CD8-positive, alpha-beta memory T cell (primary cell): ENCODE measurements at regions not wholly inside any gene's neighbourhood (a gene's known extent, or its start where the extent isn't known, plus 50 kb on each side); places are given as distances from the start of the nearest gene placed in this dataset.
A peak's percentile ranks its signal among the peaks of the same experiment; 100 is the strongest.

ENCODE experiments used
- CTCF ChIA-PET: fragments of 350-600 bp; sonication (Branson Sonifier 250); formaldehyde crosslinking; loops from one replicate; lab custom pipeline; 2021; ENCODE audit warnings: antibody characterized with exemption; lab: Charles Lee
- POLR2A ChIA-PET: fragments of 350-600 bp; sonication (Branson Sonifier 250); formaldehyde crosslinking; loops from one replicate; lab custom pipeline; 2021; ENCODE audit warnings: antibody characterized with exemption; lab: Charles Lee
- DNase-seq, 5 donors: peaks; one replicate each; pipeline versions ENCODE4 v3.0.0 to v3.0.0-alpha.2; 2020 to 2022; ENCODE audit warnings: mixed read lengths in 1 of 5
- H3K27ac ChIP-seq: one replicate; pipeline ENCODE4 v1.7.0; 2013; ENCODE audit warnings: low read depth, mild to moderate bottlenecking, low read length, moderate library complexity
- H3K27me3 ChIP-seq: 2 replicates; pipeline ENCODE4 v1.7.0; 2013; ENCODE audit warnings: low read length, mild to moderate bottlenecking; ENCODE audit not compliant: insufficient read depth, poor library complexity, severe bottlenecking
- H3K36me3 ChIP-seq: 2 replicates; pipeline ENCODE4 v1.7.0; 2013; ENCODE audit warnings: mild to moderate bottlenecking, low read length, moderate library complexity; ENCODE audit not compliant: insufficient read depth
- H3K4me1 ChIP-seq: 2 replicates; pipeline ENCODE4 v1.7.0; 2013; ENCODE audit warnings: mild to moderate bottlenecking, low read length, moderate library complexity; ENCODE audit not compliant: insufficient read depth
- H3K4me3 ChIP-seq: 2 replicates; pipeline ENCODE4 v1.7.0; 2013; ENCODE audit warnings: mild to moderate bottlenecking, low read length
- H3K9me3 ChIP-seq: 2 replicates; pipeline ENCODE4 v1.7.0; 2013; ENCODE audit warnings: mild to moderate bottlenecking, low read length
- H3K27ac Mint-ChIP-seq, 8 donors: one replicate each; pipeline ENCODE4 v1.8.0; 2020 to 2021; ENCODE audit warnings: mixed read lengths in 8 of 8, mild to moderate bottlenecking in 6 of 8, inconsistent platforms in 3 of 8, moderate library complexity in 3 of 8
- H3K27me3 Mint-ChIP-seq, 2 donors: one replicate each; pipeline ENCODE4 v1.8.0; 2020 to 2021; ENCODE audit warnings: mixed read lengths in 2 of 2, mild to moderate bottlenecking in 1 of 2, moderate library complexity in 1 of 2
- H3K36me3 Mint-ChIP-seq, 3 donors: one replicate each; pipeline ENCODE4 v1.8.0; 2020 to 2021; ENCODE audit warnings: mixed read lengths in 3 of 3, inconsistent platforms in 1 of 3, mild to moderate bottlenecking in 1 of 3
- H3K4me1 Mint-ChIP-seq, 3 donors: one replicate each; pipeline ENCODE4 v1.8.0; 2020 to 2021; ENCODE audit warnings: mixed read lengths in 3 of 3, inconsistent platforms in 1 of 3, mild to moderate bottlenecking in 1 of 3
- H3K4me3 Mint-ChIP-seq, 7 donors: one replicate each; pipeline ENCODE4 v1.8.0; 2020 to 2021; ENCODE audit warnings: mixed read lengths in 7 of 7, mild to moderate bottlenecking in 6 of 7, moderate library complexity in 4 of 7, inconsistent platforms in 2 of 7
- H3K9me3 Mint-ChIP-seq, 5 donors: one replicate each; pipeline ENCODE4 v1.8.0; 2020 to 2022; ENCODE audit warnings: mixed read lengths in 5 of 5, mild to moderate bottlenecking in 3 of 5, moderate library complexity in 2 of 5, inconsistent platforms in 1 of 5

- Mint-ChIP-seq H3K27me3 (peaks cover 14 to 35% of the 10 kb centered on the region in 2 donors), H3K4me1 (peaks cover 0 to 1% (median 0%) of the 10 kb centered on the region in 3 donors), H3K36me3 (no peaks in the 10 kb centered on the region), H3K27ac (no peak overlapping the region), H3K9me3 (no peaks in the 10 kb centered on the region), H3K4me3 (no peak overlapping the region)
- Histone ChIP-seq H3K4me1 (no peaks in the 10 kb centered on the region), H3K27ac (no peak overlapping the region), H3K36me3 (no peaks in the 10 kb centered on the region), H3K27me3 (peaks cover 31% of the 10 kb centered on the region), H3K9me3 (no peaks in the 10 kb centered on the region), H3K4me3 (no peak overlapping the region)
- POLR2A ChIA-PET = no interaction called here
- CTCF ChIA-PET = no interaction called here
- peak in 1 of 5 donors; percentile 7 for DNase-seq
Measured at GRCh38 chr21:43272591-43272990, 103.8 kb downstream of the CRYAA start.

DNA sequence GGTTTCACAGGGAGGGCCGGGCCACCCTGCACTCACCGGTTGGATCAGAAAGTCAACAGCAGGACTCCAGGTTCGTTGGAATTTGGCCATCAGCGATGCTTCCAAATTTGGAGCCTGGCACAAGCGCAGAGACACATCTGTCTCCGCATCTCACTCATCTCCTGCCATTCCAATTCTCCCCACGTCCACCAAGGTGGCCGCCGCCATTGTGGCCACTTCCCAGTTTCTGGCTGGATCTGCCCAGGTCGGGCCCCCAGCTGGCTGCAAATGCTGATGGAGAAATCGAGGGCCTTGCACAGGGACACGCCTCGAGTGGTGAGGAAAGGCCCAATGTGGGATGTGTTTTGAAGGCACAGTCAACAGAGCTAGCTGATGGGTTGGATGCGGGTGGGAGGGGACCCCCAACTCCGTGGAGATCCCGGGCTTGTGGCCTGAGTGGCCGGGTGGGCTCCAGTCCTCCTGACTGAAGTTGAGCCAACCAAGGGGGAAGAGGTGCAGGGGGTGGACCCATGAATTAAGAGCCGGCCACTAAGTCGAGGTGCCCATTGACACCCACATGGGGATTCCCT lies 102.7 kb downstream of the CRYAA start:
- H3K9me3 ChIP-seq = no peaks in the 10 kb centered on the region
- ChIA-PET POLR2A (no interaction called here), CTCF (no interaction called here)
- peaks cover 0 to 1% (median 0%) of the 10 kb centered on the region in 3 donors for H3K4me1 Mint-ChIP-seq
- peaks cover 29% of the 10 kb centered on the region for H3K27me3 ChIP-seq
- no peak overlapping the region for H3K4me3 Mint-ChIP-seq
- peak in 1 of 5 donors; percentile 31 for DNase-seq
- peaks cover 12 to 32% of the 10 kb centered on the region in 2 donors for H3K27me3 Mint-ChIP-seq
- H3K4me3 ChIP-seq = no peak overlapping the region
- H3K27ac ChIP-seq = no peak overlapping the region
- no peaks in the 10 kb centered on the region for H3K36me3 Mint-ChIP-seq
- H3K9me3 Mint-ChIP-seq = no peaks in the 10 kb centered on the region
- H3K36me3 ChIP-seq = no peaks in the 10 kb centered on the region
- H3K27ac Mint-ChIP-seq = no peak overlapping the region
- no peaks in the 10 kb centered on the region for H3K4me1 ChIP-seq

GRCh38 chr21:43270800-43271301 lies 102.0 kb downstream of the CRYAA start:
- H3K27ac ChIP-seq = no peak overlapping the region
- no peak overlapping the region for H3K4me3 ChIP-seq
- peak overlapping the region in 1 of 8 donors; percentile 60 for H3K27ac Mint-ChIP-seq
- no peaks in the 10 kb centered on the region for H3K9me3 ChIP-seq
- no peaks in the 10 kb centered on the region for H3K4me1 ChIP-seq
- H3K27me3 ChIP-seq = peaks cover 23% of the 10 kb centered on the region
- peaks cover 0 to 1% (median 0%) of the 10 kb centered on the region in 3 donors for H3K4me1 Mint-ChIP-seq
- H3K27me3 Mint-ChIP-seq = peaks cover 10 to 25% of the 10 kb centered on the region in 2 donors
- peak in 1 of 5 donors; percentile 39 for DNase-seq
- H3K4me3 Mint-ChIP-seq = no peak overlapping the region
- ChIA-PET POLR2A (no interaction called here), CTCF (no interaction called here)
- H3K9me3 Mint-ChIP-seq = no peaks in the 10 kb centered on the region
- no peaks in the 10 kb centered on the region for H3K36me3 ChIP-seq
- no peaks in the 10 kb centered on the region for H3K36me3 Mint-ChIP-seq

DNA sequence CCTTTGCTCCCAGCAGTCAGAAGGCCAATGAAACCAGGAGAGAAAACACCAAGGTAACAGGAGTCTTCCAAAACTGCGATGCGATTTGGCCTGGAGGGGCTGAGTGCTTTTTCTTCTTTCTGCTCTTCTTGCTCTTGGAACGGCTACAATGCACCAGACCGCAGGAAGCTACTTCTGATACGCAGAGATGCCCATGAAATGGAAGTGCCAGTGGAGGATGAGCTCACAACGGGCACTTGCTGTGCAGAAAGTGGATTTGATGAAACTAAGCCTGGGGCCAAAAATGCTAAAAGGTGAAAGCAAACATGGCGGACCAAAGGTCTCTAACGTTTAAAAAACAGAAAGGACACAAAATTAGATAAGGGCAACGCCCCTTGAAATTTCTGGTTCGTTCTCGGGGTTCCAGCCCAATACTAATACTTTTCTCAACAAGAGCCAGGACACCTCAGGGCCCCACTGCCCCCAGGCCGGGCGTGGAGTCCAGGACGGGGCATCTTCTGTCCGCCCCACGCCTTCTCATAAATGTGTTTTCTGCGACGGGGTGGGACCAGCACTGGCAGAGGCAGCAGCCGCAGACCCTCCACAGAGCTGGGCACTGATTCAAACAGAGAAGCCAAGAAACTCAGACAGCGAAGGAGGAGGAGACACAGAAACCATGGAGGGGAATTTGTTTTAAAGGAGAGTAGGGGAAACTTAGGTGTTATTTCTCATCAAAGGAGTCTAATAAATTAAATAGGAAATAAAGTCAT lies 101.3 kb downstream of the CRYAA start:
- Histone ChIP-seq H3K9me3 (no peaks in the 10 kb centered on the region), H3K36me3 (no peaks in the 10 kb centered on the region), H3K4me1 (no peaks in the 10 kb centered on the region), H3K27me3 (peaks cover 23% of the 10 kb centered on the region), H3K4me3 (no peak overlapping the region), H3K27ac (no peak overlapping the region)
- H3K4me3 Mint-ChIP-seq = no peak overlapping the region
- DNase-seq = peak in 1 of 5 donors; percentile 31
- H3K27me3 Mint-ChIP-seq = peaks cover 8 to 22% of the 10 kb centered on the region in 2 donors
- H3K4me1 Mint-ChIP-seq = peaks cover 0 to 1% (median 0%) of the 10 kb centered on the region in 3 donors
- no peak overlapping the region for H3K27ac Mint-ChIP-seq
- ChIA-PET POLR2A (no interaction called here), CTCF (no interaction called here)
- no peaks in the 10 kb centered on the region for H3K36me3 Mint-ChIP-seq
- H3K9me3 Mint-ChIP-seq = no peaks in the 10 kb centered on the region

- Mint-ChIP-seq H3K4me1 (peaks cover 0 to 1% (median 0%) of the 10 kb centered on the region in 3 donors), H3K27ac (no peak overlapping the region), H3K27me3 (peaks cover 8 to 22% of the 10 kb centered on the region in 2 donors), H3K9me3 (no peaks in the 10 kb centered on the region), H3K4me3 (no peak overlapping the region), H3K36me3 (no peaks in the 10 kb centered on the region)
- CTCF ChIA-PET = no interaction called here
- DNase-seq = peak; percentile 23 to 60 (median 28)
- no peaks in the 10 kb centered on the region for H3K9me3 ChIP-seq
- POLR2A ChIA-PET = no interaction called here
- H3K36me3 ChIP-seq = no peaks in the 10 kb centered on the region
- no peak overlapping the region for H3K27ac ChIP-seq
- H3K4me1 ChIP-seq = no peaks in the 10 kb centered on the region
- H3K27me3 ChIP-seq = peaks cover 18% of the 10 kb centered on the region
- no peak overlapping the region for H3K4me3 ChIP-seq
Measured at GRCh38 chr21:43269440-43269839, 100.6 kb downstream of the CRYAA start.

DNA sequence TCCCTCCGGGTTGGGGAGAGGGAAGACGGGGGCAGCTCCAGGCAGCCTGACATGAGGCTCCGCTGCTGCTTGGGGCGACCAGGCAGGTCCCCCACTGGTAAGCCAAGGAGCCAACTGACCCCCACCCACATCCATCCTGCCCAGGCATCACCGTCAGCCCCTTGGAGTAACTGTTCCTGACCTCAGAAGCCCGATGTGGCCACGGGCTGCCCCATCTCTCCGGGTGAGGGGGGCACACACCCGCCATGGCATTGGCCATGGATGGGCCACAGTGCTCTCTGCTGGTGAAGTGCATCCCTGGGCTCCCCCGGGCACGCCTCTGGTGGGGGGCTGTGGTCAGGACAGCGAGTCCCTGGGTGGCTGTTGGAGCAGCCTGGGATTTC lies 100.0 kb downstream of the CRYAA start:
- no peak overlapping the region for H3K4me3 ChIP-seq
- H3K4me1 ChIP-seq = no peaks in the 10 kb centered on the region
- ChIA-PET POLR2A (no interaction called here), CTCF (no interaction called here)
- peak in 1 of 5 donors; percentile 46 for DNase-seq
- Mint-ChIP-seq H3K27ac (no peak overlapping the region), H3K27me3 (peaks cover 9 to 19% of the 10 kb centered on the region in 2 donors), H3K9me3 (no peaks in the 10 kb centered on the region), H3K36me3 (no peaks in the 10 kb centered on the region), H3K4me1 (peaks cover 0 to 1% (median 0%) of the 10 kb centered on the region in 3 donors), H3K4me3 (no peak overlapping the region)
- no peaks in the 10 kb centered on the region for H3K9me3 ChIP-seq
- peaks cover 13% of the 10 kb centered on the region for H3K27me3 ChIP-seq
- no peak overlapping the region for H3K27ac ChIP-seq
- no peaks in the 10 kb centered on the region for H3K36me3 ChIP-seq

DNA sequence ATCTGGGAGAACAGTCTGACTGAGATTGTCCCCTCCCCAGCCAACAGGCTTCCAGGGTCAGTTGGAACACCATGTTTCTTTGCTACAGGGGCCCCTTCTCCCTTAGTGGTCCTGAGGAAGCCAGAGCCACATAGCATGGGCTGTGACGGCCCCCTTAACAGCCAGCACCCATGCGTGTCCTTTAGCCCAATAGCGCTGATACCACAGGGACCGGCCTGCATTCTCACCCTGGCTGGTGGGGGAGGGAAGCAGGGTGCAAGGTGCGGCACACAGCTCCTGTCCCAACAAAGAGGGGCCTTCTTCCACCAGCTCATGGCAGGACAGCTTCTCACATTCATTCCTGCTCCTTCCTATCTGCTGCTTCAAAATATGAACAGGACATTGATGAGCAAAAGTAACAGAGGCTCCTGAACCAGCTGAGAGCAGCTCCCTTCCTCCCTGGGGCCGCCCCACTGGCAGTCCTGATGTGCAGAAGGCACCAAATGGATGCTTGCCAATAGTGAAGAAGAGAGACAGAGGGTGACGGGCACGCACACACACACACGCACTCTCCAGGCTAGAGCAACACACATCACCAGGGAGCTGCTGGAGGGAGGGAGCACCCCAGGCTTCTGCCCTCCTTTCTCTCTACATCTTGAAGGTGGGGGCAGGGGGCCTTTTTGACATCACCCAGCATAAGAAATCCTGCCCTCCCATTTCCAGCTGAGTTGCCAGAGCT lies 99.4 kb downstream of the CRYAA start:
- ChIA-PET CTCF (no interaction called here), POLR2A (no interaction called here)
- peak in 1 of 5 donors; percentile 15 for DNase-seq
- Histone ChIP-seq H3K9me3 (no peaks in the 10 kb centered on the region), H3K27ac (no peak overlapping the region), H3K27me3 (peaks cover 11% of the 10 kb centered on the region), H3K4me1 (no peaks in the 10 kb centered on the region), H3K36me3 (no peaks in the 10 kb centered on the region), H3K4me3 (no peak overlapping the region)
- Mint-ChIP-seq H3K27me3 (peaks cover 8 to 19% of the 10 kb centered on the region in 2 donors), H3K9me3 (no peaks in the 10 kb centered on the region), H3K36me3 (no peaks in the 10 kb centered on the region), H3K4me3 (no peak overlapping the region), H3K27ac (no peak overlapping the region), H3K4me1 (peaks cover 0 to 1% (median 0%) of the 10 kb centered on the region in 3 donors)
